ENCODE measurements at regions not wholly inside any gene's neighbourhood (a gene's known extent, or its start where the extent isn't known, plus 50 kb on each side); places are given as distances from the start of the nearest gene placed in this dataset.
"Not testable (repeated sequence)": the region's sequence is repeated elsewhere in the genome, so short reads cannot be mapped to it uniquely, and the experiment has no call there.

DNA sequence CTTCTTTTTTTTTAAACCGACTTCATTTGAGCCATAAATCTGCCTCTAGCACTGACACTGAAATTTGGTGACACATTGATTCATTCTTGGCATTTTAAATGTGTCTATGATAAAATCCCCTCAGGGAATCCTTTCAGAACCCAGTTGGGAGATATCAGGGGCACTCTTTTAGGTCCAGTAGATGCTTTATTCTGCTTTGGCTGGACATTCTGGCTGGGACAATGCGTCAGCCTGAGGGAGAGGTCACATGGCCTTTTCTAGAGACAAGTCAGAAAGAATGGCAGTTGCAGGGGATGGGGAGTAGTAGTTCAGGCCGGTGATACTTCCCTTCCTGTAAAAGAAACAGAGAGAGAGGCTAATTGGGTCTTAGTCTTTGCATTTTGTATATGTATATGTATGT lies 63.1 kb downstream of the TRIM43 start:
- H3K27ac Mint-ChIP-seq; H3K4me3 Mint-ChIP-seq; DNase-seq; ATAC-seq (ENCODE audit: low read depth); H3K36me3 Mint-ChIP-seq; H3K27me3 Mint-ChIP-seq; POLR2A ChIA-PET; H3K4me1 Mint-ChIP-seq; H3K9me3 Mint-ChIP-seq: not testable (repeated sequence)

GRCh38 chr2:95656553-95656952 lies 64.8 kb downstream of the TRIM43 start:
- H3K27me3 Mint-ChIP-seq; DNase-seq; H3K4me3 Mint-ChIP-seq; H3K9me3 Mint-ChIP-seq; H3K36me3 Mint-ChIP-seq; POLR2A ChIA-PET; ATAC-seq (ENCODE audit: low read depth); H3K27ac Mint-ChIP-seq; H3K4me1 Mint-ChIP-seq: not testable (repeated sequence)

- H3K4me3 Mint-ChIP-seq, H3K27ac Mint-ChIP-seq, POLR2A ChIA-PET: not testable (repeated sequence)
These were observed 66.1 kb downstream of the TRIM43 start for GRCh38 chr2:95657937-95658336.

GRCh38 chr2:95660766-95661562 lies 69.2 kb downstream of the TRIM43 start:
- POLR2A ChIA-PET: not testable (repeated sequence)

More at GRCh38 chr2:95657937-95658336, 66.1 kb downstream of the TRIM43 start:
- not testable (repeated sequence) for ATAC-seq (ENCODE audit: low read depth); H3K36me3 Mint-ChIP-seq; DNase-seq; H3K4me1 Mint-ChIP-seq; H3K27me3 Mint-ChIP-seq; H3K9me3 Mint-ChIP-seq

DNA sequence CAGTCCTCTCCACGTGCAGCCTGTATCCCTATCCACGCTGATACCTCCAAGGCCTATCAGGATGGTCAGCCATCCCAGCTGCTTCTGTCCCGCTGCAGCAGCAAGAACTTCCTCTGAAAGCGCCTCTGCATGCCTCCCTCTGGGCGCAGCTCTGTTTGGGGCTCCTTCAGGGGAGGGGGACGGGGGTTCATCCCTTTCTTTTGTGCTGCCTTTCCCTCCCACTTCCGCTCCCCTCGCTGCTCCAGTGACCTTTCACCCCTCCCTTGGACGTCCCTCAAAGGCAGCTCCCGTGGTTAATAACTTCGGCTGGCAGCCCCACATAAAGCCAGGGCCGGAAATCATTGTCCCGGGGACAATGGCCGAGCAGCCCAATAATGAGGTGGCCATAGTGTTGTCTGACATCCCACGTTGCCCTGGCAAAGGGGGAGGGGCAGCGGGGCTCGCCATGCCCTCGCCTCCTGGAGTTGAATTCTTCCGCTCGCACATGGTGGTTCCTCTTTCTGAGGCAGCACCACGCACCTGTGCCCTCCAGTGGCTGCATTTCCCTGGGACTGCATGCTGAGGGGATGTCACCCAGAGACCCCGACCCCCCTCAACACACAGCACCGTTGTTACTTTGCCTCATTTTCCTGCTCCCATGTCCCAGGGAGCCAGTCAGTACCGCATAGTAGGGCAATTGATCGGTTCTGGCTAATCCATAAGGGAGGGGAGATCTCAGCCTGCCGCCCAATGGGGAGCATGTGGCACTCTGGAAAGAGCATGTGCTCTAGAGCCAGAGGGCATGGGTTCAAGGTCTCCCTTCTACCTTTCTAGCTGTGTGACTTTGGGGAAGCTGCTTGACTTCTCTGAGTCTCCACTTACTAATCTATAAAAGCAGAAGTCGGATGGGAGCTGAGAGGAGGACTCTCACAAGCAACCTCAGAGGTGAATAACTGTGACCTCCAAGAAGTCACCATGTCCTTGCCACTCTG lies 72.0 kb downstream of the TRIM43 start:
- ATAC-seq (ENCODE audit: low read depth); DNase-seq; H3K36me3 Mint-ChIP-seq; POLR2A ChIA-PET; H3K27ac Mint-ChIP-seq; H3K4me3 Mint-ChIP-seq; H3K4me1 Mint-ChIP-seq; H3K9me3 Mint-ChIP-seq: not testable (repeated sequence)
- H3K27me3 Mint-ChIP-seq: peaks cover 12% of the 10 kb centered on the region

More at GRCh38 chr2:95660766-95661562, 69.2 kb downstream of the TRIM43 start:
- ATAC-seq (ENCODE audit: low read depth); H3K4me1 Mint-ChIP-seq; H3K4me3 Mint-ChIP-seq; H3K9me3 Mint-ChIP-seq; H3K27ac Mint-ChIP-seq; H3K36me3 Mint-ChIP-seq; DNase-seq: not testable (repeated sequence)
- peaks cover 16% of the 10 kb centered on the region for H3K27me3 Mint-ChIP-seq

- peaks cover 12% of the 10 kb centered on the region for H3K27me3 Mint-ChIP-seq
- H3K4me1 Mint-ChIP-seq; H3K27ac Mint-ChIP-seq; POLR2A ChIA-PET; H3K36me3 Mint-ChIP-seq; ATAC-seq (ENCODE audit: low read depth); H3K4me3 Mint-ChIP-seq; H3K9me3 Mint-ChIP-seq; DNase-seq: not testable (repeated sequence)
These were observed 74.8 kb downstream of the TRIM43 start for GRCh38 chr2:95666636-95667035.

GRCh38 chr2:95667480-95667879 lies 75.7 kb downstream of the TRIM43 start:
- POLR2A ChIA-PET: no interaction called here
- no peaks in the 10 kb centered on the region for H3K9me3 Mint-ChIP-seq
- ATAC-seq (ENCODE audit: low read depth) (no peak), DNase-seq (no peak)
- H3K36me3 Mint-ChIP-seq: no peaks in the 10 kb centered on the region
- H3K27me3 Mint-ChIP-seq: peaks cover 9% of the 10 kb centered on the region
- H3K27ac Mint-ChIP-seq: no peak overlapping the region
- H3K4me1 Mint-ChIP-seq: peaks cover 3% of the 10 kb centered on the region
- H3K4me3 Mint-ChIP-seq: no peak overlapping the region

DNA sequence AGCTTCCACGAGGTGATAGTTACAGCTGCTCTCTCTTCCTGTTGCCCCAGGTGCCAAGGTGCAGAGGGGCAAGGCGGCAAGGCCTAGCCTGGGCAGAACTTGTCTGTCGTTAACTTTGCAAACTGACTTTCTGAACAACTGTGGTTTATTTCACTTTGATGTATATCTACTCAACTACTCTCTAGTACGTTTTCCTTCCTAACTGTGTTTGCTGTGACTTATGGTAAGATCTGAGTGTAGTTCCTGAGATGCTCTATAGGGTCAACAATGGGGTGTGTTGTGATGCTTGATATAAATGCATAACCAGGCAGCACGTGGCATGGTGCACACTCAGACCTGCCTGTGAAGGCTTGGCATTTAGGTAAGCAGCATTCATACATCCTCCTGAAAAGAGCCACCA lies 77.1 kb downstream of the TRIM43 start:
- DNase-seq; ATAC-seq (ENCODE audit: low read depth); H3K36me3 Mint-ChIP-seq; H3K9me3 Mint-ChIP-seq; POLR2A ChIA-PET; H3K27ac Mint-ChIP-seq; H3K4me1 Mint-ChIP-seq; H3K4me3 Mint-ChIP-seq: not testable (repeated sequence)
- H3K27me3 Mint-ChIP-seq: peaks cover 10% of the 10 kb centered on the region

GRCh38 chr2:95669441-95669991 lies 77.7 kb downstream of the TRIM43 start:
- H3K27me3 Mint-ChIP-seq: peaks cover 12% of the 10 kb centered on the region
- POLR2A ChIA-PET: no interaction called here
- no peaks in the 10 kb centered on the region for H3K36me3 Mint-ChIP-seq
- no peak for ATAC-seq (ENCODE audit: low read depth)
- H3K4me3 Mint-ChIP-seq: no peak overlapping the region
- DNase-seq: no peak
- no peaks in the 10 kb centered on the region for H3K9me3 Mint-ChIP-seq
- H3K4me1 Mint-ChIP-seq: peaks cover 3% of the 10 kb centered on the region
- H3K27ac Mint-ChIP-seq: no peak overlapping the region

- Mint-ChIP-seq H3K4me3 (no peak overlapping the region), H3K27me3 (peaks cover 8% of the 10 kb centered on the region), H3K4me1 (peaks cover 3% of the 10 kb centered on the region), H3K27ac (no peak overlapping the region), H3K9me3 (no peaks in the 10 kb centered on the region), H3K36me3 (no peaks in the 10 kb centered on the region)
- ATAC-seq (ENCODE audit: low read depth) (no peak), DNase-seq (no peak)
- POLR2A ChIA-PET: no interaction called here
These were observed 78.4 kb downstream of the TRIM43 start for GRCh38 chr2:95670167-95670566.

GRCh38 chr2:95670686-95671085 lies 78.9 kb downstream of the TRIM43 start:
- Mint-ChIP-seq H3K36me3 (no peaks in the 10 kb centered on the region), H3K4me1 (peaks cover 3% of the 10 kb centered on the region)
- POLR2A ChIA-PET: no interaction called here

DNA sequence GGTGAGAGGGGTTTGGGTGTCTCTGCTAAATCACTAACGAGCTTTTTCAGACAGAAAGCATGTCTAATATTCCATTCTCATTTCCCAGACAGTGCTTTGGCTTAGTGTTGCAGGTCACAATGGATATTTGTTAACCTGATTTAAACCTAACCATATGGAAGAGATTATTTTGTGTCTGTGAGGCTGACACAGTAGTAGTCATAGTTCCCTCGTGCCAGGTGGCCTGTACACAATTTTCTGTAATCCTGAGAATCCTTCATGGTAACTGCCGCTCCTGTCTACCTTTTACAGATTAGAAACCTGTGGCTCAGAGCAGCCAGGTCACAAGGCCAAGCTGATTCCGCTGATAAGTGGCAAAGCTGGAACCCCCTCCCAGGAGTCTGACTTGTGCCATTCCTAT lies 79.4 kb downstream of the TRIM43 start:
- peaks cover 16% of the 10 kb centered on the region for H3K27me3 Mint-ChIP-seq
- POLR2A ChIA-PET; ATAC-seq (ENCODE audit: low read depth); DNase-seq; H3K4me1 Mint-ChIP-seq; H3K27ac Mint-ChIP-seq; H3K4me3 Mint-ChIP-seq; H3K9me3 Mint-ChIP-seq; H3K36me3 Mint-ChIP-seq: not testable (repeated sequence)

More at GRCh38 chr2:95670686-95671085, 78.9 kb downstream of the TRIM43 start:
- Mint-ChIP-seq H3K9me3 (no peaks in the 10 kb centered on the region), H3K27ac (no peak overlapping the region), H3K27me3 (peaks cover 13% of the 10 kb centered on the region), H3K4me3 (no peak overlapping the region)
- ATAC-seq (ENCODE audit: low read depth) (no peak), DNase-seq (no peak)

- peaks cover 16% of the 10 kb centered on the region for H3K27me3 Mint-ChIP-seq
- ATAC-seq (ENCODE audit: low read depth); H3K9me3 Mint-ChIP-seq; DNase-seq; H3K4me3 Mint-ChIP-seq; POLR2A ChIA-PET; H3K36me3 Mint-ChIP-seq; H3K27ac Mint-ChIP-seq; H3K4me1 Mint-ChIP-seq: not testable (repeated sequence)
These were observed 80.2 kb downstream of the TRIM43 start for GRCh38 chr2:95671992-95672391.
